AG04450 (cell line): ENCODE measurements at regions not wholly inside any gene's neighbourhood (a gene's known extent, or its start where the extent isn't known, plus 50 kb on each side); places are given as distances from the start of the nearest gene placed in this dataset.

Experiments used
- CTCF ChIA-PET: fragments of 300-600, 350-600 bp; formaldehyde crosslinking; extraction: SDS; loops from one replicate; lab custom pipeline; 2022; ENCODE audit warnings: antibody characterized with exemption, inconsistent platforms; lab: Charles Lee
- POLR2A ChIA-PET: fragments of 350-600 bp; formaldehyde crosslinking; extraction: SDS; loops from one replicate; lab custom pipeline; 2021; ENCODE audit warnings: antibody characterized with exemption, inconsistent platforms; lab: Yijun Ruan, JAX
- DNase-seq: peaks from one replicate; pipeline ENCODE4 v3.0.0-alpha.2; 2011; ENCODE audit warnings: low read depth, low spot score
- H3K27ac ChIP-seq: one replicate; pipeline ENCODE4 v1.5.1; 2012; ENCODE audit warnings: low read depth, low read length, control low read depth
- H3K27me3 ChIP-seq: one replicate; pipeline ENCODE4 v1.6.0; 2012; ENCODE audit warnings: low read length; ENCODE audit not compliant: control insufficient read depth, insufficient read depth
- H3K4me3 ChIP-seq: 2 replicates; pipeline ENCODE4 v1.5.1; 2011; ENCODE audit warnings: mild to moderate bottlenecking, low read depth, low read length, control low read depth
- H3K9me3 ChIP-seq: 2 replicates; pipeline ENCODE4 v1.5.1; 2012; ENCODE audit warnings: low read length; ENCODE audit not compliant: control insufficient read depth, insufficient read depth
- TF ChIP-seq, protein P1 (sequence below): IDR thresholded peaks from 2 replicates; pipeline ENCODE4 v1.5.1; 2011; ENCODE audit warnings: low read depth, low read length, control low read depth, inconsistent platforms

DNA sequence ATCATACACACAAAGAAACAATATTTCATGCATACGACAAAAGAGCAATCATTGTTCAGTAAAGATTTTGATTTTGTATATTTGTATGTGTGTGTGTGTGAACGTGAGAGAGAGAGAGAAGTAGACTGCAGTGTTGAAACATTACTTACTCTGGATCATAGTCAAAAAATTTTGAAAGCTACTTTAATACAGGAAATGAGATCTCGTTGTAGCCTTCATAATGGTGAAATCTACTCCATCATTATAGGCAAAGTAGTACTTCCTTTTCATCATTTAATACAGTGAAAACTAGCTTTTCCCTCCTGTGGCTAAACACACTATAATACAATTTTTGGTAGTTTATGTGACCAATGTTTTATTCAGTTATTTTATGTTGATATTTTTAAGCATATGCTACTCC, 1427.7 kb upstream of the C9orf72 start:
- CTCF ChIA-PET = no interaction called here
- TF ChIP-seq, protein P1, sequence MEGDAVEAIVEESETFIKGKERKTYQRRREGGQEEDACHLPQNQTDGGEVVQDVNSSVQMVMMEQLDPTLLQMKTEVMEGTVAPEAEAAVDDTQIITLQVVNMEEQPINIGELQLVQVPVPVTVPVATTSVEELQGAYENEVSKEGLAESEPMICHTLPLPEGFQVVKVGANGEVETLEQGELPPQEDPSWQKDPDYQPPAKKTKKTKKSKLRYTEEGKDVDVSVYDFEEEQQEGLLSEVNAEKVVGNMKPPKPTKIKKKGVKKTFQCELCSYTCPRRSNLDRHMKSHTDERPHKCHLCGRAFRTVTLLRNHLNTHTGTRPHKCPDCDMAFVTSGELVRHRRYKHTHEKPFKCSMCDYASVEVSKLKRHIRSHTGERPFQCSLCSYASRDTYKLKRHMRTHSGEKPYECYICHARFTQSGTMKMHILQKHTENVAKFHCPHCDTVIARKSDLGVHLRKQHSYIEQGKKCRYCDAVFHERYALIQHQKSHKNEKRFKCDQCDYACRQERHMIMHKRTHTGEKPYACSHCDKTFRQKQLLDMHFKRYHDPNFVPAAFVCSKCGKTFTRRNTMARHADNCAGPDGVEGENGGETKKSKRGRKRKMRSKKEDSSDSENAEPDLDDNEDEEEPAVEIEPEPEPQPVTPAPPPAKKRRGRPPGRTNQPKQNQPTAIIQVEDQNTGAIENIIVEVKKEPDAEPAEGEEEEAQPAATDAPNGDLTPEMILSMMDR = no peak
- POLR2A ChIA-PET = no interaction called here

DNA sequence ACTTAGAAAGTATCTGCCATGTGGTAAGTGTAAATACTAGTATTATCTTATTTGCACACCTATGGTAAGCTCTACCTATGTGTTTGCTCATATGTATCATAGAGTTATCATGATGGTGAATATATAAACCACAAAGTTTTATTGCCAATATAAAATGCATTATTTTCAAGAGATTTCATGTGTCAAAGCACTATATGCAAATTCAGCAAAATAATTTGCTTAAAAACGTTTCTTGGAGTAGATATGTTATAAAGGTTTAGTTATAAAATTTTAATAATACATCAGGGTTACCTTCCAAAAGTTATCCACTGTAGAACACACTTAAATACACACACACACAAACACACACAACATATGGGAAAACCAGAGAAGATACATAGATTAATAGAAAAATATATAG, 1431.7 kb upstream of the C9orf72 start:
- no peak for DNase-seq
- H3K9me3 ChIP-seq = no peaks in the 10 kb centered on the region
- H3K27me3 ChIP-seq = no peaks in the 10 kb centered on the region
- ChIA-PET CTCF (no interaction called here), POLR2A (no interaction called here)
- H3K27ac ChIP-seq = no peak overlapping the region
- TF ChIP-seq, protein P1 = no peak
- H3K4me3 ChIP-seq = no peak overlapping the region

More for the DNA sequence above, 1427.7 kb upstream of the C9orf72 start:
- H3K27me3 ChIP-seq = no peaks in the 10 kb centered on the region
- no peak for DNase-seq
- no peak overlapping the region for H3K27ac ChIP-seq
- no peaks in the 10 kb centered on the region for H3K9me3 ChIP-seq
- no peak overlapping the region for H3K4me3 ChIP-seq

DNA sequence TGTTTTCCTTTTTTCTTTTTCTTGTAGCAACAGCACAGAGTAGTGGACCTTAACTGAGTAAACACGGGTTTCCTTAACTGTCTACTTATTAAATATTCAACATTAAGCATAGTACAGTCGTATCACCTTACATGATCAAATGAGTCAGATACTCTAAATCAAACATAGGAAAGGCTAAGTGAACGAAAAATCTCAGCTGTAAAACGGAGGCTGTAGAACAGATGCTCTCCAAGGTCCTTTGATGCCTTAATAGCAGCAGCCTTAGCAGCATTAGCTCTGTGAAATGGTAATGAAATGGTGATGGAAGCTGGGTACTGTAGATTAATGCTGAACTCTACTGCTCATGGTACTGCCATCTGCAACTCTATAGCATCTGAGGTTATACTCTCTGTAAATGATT, 1433.3 kb upstream of the C9orf72 start:
- Histone ChIP-seq H3K27ac (no peak overlapping the region), H3K27me3 (no peaks in the 10 kb centered on the region), H3K4me3 (no peak overlapping the region), H3K9me3 (no peaks in the 10 kb centered on the region)
- ChIA-PET POLR2A (no interaction called here), CTCF (no interaction called here)
- TF ChIP-seq, protein P1 = no peak
- no peak for DNase-seq

DNA sequence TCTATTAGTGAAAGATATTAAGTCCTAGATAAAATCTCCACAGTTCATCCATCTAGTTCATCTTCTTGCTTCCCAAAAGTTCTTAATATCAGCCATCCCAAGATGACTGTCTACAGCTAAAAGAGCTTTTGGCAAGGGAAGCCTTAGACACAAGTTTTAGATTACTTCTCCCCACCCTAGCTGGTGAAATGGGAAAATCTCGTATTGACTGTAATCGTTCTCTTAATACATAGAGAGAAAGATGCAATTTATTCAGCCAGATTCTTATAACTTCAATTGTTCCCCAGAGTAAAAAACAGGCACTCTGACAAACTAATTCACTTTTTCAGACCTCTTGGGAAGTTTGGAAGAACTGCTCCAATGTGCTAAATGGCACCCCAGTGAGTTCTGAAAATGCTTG, 1439.6 kb upstream of the C9orf72 start:
- no peak for DNase-seq
- Histone ChIP-seq H3K9me3 (no peaks in the 10 kb centered on the region), H3K4me3 (no peak overlapping the region), H3K27me3 (no peaks in the 10 kb centered on the region), H3K27ac (no peak overlapping the region)
- POLR2A ChIA-PET = no interaction called here
- TF ChIP-seq, protein P1 = no peak
- CTCF ChIA-PET = no interaction called here

DNA sequence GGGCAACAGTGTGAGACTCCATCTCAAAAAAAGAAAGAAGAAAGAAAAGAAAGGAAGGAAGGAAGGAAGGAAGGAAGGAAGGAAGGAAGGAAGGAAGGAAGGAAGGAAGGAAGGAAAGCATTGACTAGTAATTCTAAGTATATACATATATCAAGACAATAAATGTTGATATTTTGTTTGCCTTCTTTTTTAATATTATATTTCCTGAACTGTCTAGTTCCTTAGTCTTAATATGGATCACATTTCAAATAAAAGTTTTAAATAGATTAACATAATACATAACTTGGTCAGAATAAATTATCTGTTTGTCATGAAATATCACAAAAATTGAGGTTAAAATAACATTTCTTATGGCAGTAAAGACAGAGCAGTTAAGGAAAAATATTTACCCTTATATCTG, 1448.4 kb upstream of the C9orf72 start:
- H3K9me3 ChIP-seq = no peaks in the 10 kb centered on the region
- TF ChIP-seq, protein P1 = no peak
- no peak overlapping the region for H3K27ac ChIP-seq
- POLR2A ChIA-PET = no interaction called here
- H3K4me3 ChIP-seq = no peak overlapping the region
- no peaks in the 10 kb centered on the region for H3K27me3 ChIP-seq
- CTCF ChIA-PET = no interaction called here
- DNase-seq = no peak
